ENCODE measurements at regions not wholly inside any gene's neighbourhood (a gene's known extent, or its start where the extent isn't known, plus 50 kb on each side); places are given as distances from the start of the nearest gene placed in this dataset.

DNA sequence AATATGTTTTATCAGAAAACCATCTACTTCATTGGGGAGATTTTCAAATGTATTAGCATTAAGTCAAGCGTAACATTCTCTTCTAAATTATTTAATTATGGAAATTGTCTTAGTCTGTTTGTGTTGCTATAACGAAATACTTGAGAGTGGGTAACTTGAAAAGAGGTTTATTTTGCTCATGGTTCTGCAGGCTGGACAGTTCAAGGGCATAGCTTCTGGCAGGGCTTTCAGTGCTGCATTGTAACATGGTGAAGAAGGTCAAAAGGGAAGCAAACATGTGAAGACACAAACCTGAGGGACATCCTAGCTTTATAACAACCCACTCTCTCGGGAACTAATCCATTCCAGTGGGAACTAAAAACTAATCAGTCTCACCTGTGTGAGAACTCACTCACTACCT, 84.3 kb upstream of the TMPO start:
- TF ChIP-seq, protein P1, sequence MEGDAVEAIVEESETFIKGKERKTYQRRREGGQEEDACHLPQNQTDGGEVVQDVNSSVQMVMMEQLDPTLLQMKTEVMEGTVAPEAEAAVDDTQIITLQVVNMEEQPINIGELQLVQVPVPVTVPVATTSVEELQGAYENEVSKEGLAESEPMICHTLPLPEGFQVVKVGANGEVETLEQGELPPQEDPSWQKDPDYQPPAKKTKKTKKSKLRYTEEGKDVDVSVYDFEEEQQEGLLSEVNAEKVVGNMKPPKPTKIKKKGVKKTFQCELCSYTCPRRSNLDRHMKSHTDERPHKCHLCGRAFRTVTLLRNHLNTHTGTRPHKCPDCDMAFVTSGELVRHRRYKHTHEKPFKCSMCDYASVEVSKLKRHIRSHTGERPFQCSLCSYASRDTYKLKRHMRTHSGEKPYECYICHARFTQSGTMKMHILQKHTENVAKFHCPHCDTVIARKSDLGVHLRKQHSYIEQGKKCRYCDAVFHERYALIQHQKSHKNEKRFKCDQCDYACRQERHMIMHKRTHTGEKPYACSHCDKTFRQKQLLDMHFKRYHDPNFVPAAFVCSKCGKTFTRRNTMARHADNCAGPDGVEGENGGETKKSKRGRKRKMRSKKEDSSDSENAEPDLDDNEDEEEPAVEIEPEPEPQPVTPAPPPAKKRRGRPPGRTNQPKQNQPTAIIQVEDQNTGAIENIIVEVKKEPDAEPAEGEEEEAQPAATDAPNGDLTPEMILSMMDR (IDR thresholded peaks at IDR 0.05; ENCODE audit: partially characterized antibody, unreplicated experiment): no peak
- Mint-ChIP-seq H3K4me1 (ENCODE audit: low read depth, unreplicated experiment) (no peaks in the 10 kb centered on the region), H3K36me3 (ENCODE audit: unreplicated experiment) (peaks cover 9% of the 10 kb centered on the region), H3K4me3 (ENCODE audit: unreplicated experiment) (no peak overlapping the region), H3K9me3 (ENCODE audit: unreplicated experiment) (peaks cover 4% of the 10 kb centered on the region), H3K27me3 (ENCODE audit: unreplicated experiment) (no peaks in the 10 kb centered on the region), H3K27ac (ENCODE audit: unreplicated experiment) (no peak overlapping the region)
- no peak for DNase-seq

DNA sequence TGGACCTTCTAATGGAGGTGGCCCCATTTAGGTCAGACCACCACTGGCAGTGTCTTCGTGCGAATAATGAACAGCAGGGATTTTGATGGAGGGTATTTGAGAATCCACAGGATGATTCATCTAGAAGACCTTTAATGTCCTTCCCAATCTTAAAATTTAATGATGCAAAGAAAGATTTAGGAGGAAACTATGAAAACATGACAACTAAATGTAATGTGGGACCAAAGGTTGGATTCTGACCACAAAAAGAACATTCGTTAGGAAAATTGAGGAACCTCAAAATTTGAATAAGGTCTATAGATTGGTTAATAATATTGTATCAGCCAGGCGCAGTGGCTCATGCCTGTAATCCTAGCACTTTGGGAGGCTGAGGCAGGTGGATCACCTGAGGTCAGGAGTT, 78.2 kb upstream of the TMPO start:
- H3K4me3 Mint-ChIP-seq (ENCODE audit: unreplicated experiment): no peak overlapping the region
- H3K4me1 Mint-ChIP-seq (ENCODE audit: low read depth, unreplicated experiment): no peaks in the 10 kb centered on the region
- no peak overlapping the region for H3K27ac Mint-ChIP-seq (ENCODE audit: unreplicated experiment)
- no peak for DNase-seq
- TF ChIP-seq, protein P1 (IDR thresholded peaks at IDR 0.05; ENCODE audit: partially characterized antibody, unreplicated experiment): no peak
- H3K9me3 Mint-ChIP-seq (ENCODE audit: unreplicated experiment): peaks cover 2% of the 10 kb centered on the region
- peaks cover 12% of the 10 kb centered on the region for H3K36me3 Mint-ChIP-seq (ENCODE audit: unreplicated experiment)
- H3K27me3 Mint-ChIP-seq (ENCODE audit: unreplicated experiment): no peaks in the 10 kb centered on the region

DNA sequence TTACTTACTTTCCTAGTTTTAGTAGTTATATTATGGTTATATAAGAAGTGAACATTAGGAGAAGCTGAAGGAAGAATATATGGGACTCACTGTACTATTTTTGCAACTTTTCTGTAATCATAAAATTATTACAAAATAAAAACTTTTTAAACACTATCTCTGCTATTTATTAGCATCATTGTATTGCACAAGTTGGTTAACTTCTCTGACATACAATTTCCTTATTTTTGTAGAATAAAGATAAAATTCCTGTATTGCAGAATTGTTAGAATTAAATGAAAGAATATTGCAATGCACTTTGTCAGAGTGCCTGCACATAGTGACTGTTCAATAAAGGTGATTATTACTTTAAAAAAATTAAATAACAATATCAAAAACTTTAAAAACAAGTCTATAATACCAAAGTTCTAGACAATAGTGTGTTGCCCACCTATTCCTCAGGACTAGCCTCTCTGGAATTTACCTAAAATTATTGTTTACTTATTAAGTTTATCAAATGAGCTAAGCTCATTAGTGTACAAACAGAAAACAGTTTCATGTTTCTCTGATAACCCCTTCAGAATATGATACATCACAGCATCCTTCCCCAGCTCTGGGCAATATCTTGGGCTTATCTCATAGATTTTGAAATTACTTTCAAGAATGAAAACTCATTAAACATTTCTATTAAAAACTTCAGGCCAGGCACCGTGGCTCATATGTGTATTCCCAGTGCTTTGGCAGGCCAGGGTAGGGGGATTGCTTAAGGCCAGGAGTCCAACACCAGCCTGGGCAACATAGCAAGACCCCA, 77.4 kb upstream of the TMPO start:
- TF ChIP-seq, protein P1 (IDR thresholded peaks at IDR 0.05; ENCODE audit: partially characterized antibody, unreplicated experiment): no peak
- DNase-seq: no peak
- no peak overlapping the region for H3K4me3 Mint-ChIP-seq (ENCODE audit: unreplicated experiment)
- H3K27ac Mint-ChIP-seq (ENCODE audit: unreplicated experiment): no peak overlapping the region
- peaks cover 2% of the 10 kb centered on the region for H3K9me3 Mint-ChIP-seq (ENCODE audit: unreplicated experiment)
- H3K36me3 Mint-ChIP-seq (ENCODE audit: unreplicated experiment): peaks cover 12% of the 10 kb centered on the region
- H3K4me1 Mint-ChIP-seq (ENCODE audit: low read depth, unreplicated experiment): no peaks in the 10 kb centered on the region
- no peaks in the 10 kb centered on the region for H3K27me3 Mint-ChIP-seq (ENCODE audit: unreplicated experiment)

DNA sequence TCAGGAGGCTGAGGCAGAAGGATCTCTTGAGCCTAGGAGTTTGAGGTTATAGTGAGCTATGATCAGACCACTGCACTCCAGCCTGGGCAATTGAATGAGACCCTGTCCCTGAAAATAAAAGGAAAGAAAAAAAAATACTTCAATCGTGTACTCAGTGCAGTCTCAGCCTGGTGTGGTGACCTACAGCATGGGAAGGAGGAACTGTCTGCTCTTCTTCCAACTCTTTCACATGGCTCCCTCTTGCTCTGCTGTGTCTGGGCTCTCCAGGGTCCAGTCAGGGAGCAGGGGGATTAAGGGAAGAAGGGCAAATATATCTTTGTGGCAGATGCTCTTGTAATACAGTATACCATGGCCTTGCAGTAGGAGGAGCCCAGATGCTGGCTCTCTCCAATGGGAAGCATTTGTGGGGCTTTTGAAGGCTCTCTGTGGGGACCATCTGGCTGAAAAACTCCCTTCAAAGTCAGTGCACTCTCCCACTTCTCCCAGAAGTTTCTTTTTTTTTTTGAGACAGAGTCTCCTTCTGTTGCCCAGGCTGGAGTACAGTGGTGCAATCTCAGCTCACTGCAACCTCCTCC, 76.6 kb upstream of the TMPO start:
- Mint-ChIP-seq H3K27ac (ENCODE audit: unreplicated experiment) (no peak overlapping the region), H3K36me3 (ENCODE audit: unreplicated experiment) (peaks cover 12% of the 10 kb centered on the region), H3K27me3 (ENCODE audit: unreplicated experiment) (no peaks in the 10 kb centered on the region), H3K9me3 (ENCODE audit: unreplicated experiment) (peaks cover 2% of the 10 kb centered on the region), H3K4me1 (ENCODE audit: low read depth, unreplicated experiment) (no peaks in the 10 kb centered on the region), H3K4me3 (ENCODE audit: unreplicated experiment) (no peak overlapping the region)
- TF ChIP-seq, protein P1 (IDR thresholded peaks at IDR 0.05; ENCODE audit: partially characterized antibody, unreplicated experiment): no peak
- DNase-seq: no peak

DNA sequence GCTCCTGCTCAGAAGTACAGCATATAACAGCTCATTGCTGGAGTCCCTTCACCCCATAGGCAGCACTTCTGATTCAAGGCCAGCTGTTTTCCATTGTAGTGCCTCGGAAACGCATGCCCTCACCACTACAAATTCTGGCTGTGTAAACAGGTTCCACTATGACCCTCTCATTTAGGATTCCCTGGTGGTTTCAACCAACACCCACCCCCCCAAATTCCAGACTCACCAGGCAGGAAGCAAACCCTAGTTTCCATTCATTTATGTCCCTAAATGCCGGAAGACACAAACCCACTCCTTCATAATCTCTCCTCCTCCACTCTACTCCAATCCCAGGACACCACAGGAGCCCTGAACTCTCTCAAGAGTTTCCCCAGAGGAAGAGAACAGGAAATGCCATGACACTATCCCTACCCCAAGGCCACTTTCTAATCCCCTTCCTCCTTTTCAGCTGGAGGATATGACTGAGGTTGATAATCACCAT, 75.9 kb upstream of the TMPO start:
- Mint-ChIP-seq H3K4me3 (ENCODE audit: unreplicated experiment) (no peak overlapping the region), H3K27ac (ENCODE audit: unreplicated experiment) (no peak overlapping the region), H3K9me3 (ENCODE audit: unreplicated experiment) (peaks cover 2% of the 10 kb centered on the region)

More for the DNA sequence above, 75.9 kb upstream of the TMPO start:
- no peaks in the 10 kb centered on the region for H3K4me1 Mint-ChIP-seq (ENCODE audit: low read depth, unreplicated experiment)
- TF ChIP-seq, protein P1 (IDR thresholded peaks at IDR 0.05; ENCODE audit: partially characterized antibody, unreplicated experiment): no peak
- no peaks in the 10 kb centered on the region for H3K27me3 Mint-ChIP-seq (ENCODE audit: unreplicated experiment)
- H3K36me3 Mint-ChIP-seq (ENCODE audit: unreplicated experiment): peaks cover 12% of the 10 kb centered on the region
- DNase-seq: no peak

Data from glutamatergic neuron (in vitro differentiated cells).